H1 (cell line): ENCODE measurements at regions not wholly inside any gene's neighbourhood (a gene's known extent, or its start where the extent isn't known, plus 50 kb on each side); places are given as distances from the start of the nearest gene placed in this dataset.

Experiments used
- BRCA1 ChIP-seq: IDR thresholded peaks from 2 replicates; pipeline ENCODE4 v1.6.1; 2012; ENCODE audit warnings: low read depth, low read length, improper control_type of control experiment
- CHD7 ChIP-seq: fragments of 300-600 bp; sonication (generic); IDR thresholded peaks from 2 replicates; pipeline ENCODE4 v1.7.1; 2012; ENCODE audit warnings: low read length, moderate library complexity, mild to moderate bottlenecking, inconsistent platforms; ENCODE audit not compliant: insufficient replicate concordance
- JUND ChIP-seq: IDR thresholded peaks from 2 replicates; pipeline ENCODE4 v1.6.1; 2011; ENCODE audit warnings: mild to moderate bottlenecking, improper control_type of control experiment, low read length
- KDM1A ChIP-seq: fragments of 200-600, 300-600 bp; sonication (generic); IDR thresholded peaks from 2 replicates; pipeline ENCODE4 v1.7.1; 2016; ENCODE audit warnings: mild to moderate bottlenecking, low read length, borderline replicate concordance
- RXRA ChIP-seq: IDR thresholded peaks from 2 replicates; pipeline ENCODE4 v1.6.1; 2011; ENCODE audit warnings: low read depth, mild to moderate bottlenecking, low read length, moderate library complexity; ENCODE audit not compliant: insufficient read depth

- no peak for TF ChIP-seq CHD7
- no peak for TF ChIP-seq JUND
- no peak for TF ChIP-seq BRCA1
- no peak for TF ChIP-seq RXRA
- no peak for TF ChIP-seq KDM1A
- TF ChIP-seq, all 59 proteins: peak for 0
Observed at GRCh38 chr15:72916897-72917296, 133.3 kb upstream of the ADPGK start (continued).
